ENCODE measurements at regions not wholly inside any gene's neighbourhood (a gene's known extent, or its start where the extent isn't known, plus 50 kb on each side); places are given as distances from the start of the nearest gene placed in this dataset.

DNA sequence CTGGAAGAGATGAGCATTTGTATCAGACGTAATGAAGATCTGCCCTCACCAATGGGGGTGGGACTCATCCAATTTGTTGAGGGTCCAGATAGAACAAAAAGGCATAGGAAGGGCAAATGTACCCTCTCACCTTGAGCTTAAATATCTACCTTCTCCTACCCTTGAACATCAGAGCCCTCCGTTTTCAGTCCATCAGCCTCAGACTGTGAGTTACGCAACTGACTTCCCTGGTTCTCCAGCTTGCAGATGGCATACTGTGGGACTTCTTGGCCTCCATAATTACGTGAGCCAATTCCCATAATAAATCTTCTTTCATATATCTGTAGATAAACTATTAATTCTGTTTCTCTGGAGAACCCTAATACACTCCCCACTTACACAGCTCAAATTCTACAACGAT, 56.5 kb upstream of the GUCY1A1 start:
- TF ChIP-seq, protein P1, sequence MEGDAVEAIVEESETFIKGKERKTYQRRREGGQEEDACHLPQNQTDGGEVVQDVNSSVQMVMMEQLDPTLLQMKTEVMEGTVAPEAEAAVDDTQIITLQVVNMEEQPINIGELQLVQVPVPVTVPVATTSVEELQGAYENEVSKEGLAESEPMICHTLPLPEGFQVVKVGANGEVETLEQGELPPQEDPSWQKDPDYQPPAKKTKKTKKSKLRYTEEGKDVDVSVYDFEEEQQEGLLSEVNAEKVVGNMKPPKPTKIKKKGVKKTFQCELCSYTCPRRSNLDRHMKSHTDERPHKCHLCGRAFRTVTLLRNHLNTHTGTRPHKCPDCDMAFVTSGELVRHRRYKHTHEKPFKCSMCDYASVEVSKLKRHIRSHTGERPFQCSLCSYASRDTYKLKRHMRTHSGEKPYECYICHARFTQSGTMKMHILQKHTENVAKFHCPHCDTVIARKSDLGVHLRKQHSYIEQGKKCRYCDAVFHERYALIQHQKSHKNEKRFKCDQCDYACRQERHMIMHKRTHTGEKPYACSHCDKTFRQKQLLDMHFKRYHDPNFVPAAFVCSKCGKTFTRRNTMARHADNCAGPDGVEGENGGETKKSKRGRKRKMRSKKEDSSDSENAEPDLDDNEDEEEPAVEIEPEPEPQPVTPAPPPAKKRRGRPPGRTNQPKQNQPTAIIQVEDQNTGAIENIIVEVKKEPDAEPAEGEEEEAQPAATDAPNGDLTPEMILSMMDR (IDR thresholded peaks at IDR 0.05): no peak
- TF ChIP-seq POLR2A (IDR thresholded peaks at IDR 0.05): no peak
- no peak for TF ChIP-seq EP300 (IDR thresholded peaks at IDR 0.05)
- TF ChIP-seq POLR2AphosphoS5 (IDR thresholded peaks at IDR 0.05): no peak

Data from gastroesophageal sphincter (tissue), 3 donors.